ENCODE measurements at regions not wholly inside any gene's neighbourhood (a gene's known extent, or its start where the extent isn't known, plus 50 kb on each side); places are given as distances from the start of the nearest gene placed in this dataset.

- no peak for DNase-seq (ENCODE audit: low read depth, low spot score)
These were observed 82.6 kb upstream of the ARHGAP5 start for GRCh38 chr14:31994391-31995033.

- DNase-seq (ENCODE audit: low read depth, low spot score), result no peak
These were observed 73.5 kb upstream of the ARHGAP5 start for GRCh38 chr14:32003585-32003984.

DNA sequence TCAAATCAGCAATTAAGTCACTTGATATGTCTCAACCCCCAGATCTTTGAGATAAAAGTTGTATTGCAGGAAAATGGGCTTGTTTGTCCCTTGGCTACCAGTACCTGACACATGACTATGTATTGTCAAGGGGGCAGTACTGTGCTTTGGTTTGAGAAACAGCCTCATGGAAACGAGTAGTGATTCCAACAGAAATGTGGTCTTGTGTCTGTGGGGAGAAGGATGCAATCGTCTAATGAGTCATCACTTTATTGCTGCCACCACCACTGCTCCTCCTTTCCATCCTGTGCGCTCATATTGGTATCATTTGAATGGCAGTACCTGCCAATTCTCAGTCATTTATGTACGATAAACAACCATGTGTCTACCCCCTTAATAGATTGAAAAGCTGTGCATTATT lies 72.8 kb upstream of the ARHGAP5 start:
- no peak for DNase-seq (ENCODE audit: low read depth, low spot score)

DNA sequence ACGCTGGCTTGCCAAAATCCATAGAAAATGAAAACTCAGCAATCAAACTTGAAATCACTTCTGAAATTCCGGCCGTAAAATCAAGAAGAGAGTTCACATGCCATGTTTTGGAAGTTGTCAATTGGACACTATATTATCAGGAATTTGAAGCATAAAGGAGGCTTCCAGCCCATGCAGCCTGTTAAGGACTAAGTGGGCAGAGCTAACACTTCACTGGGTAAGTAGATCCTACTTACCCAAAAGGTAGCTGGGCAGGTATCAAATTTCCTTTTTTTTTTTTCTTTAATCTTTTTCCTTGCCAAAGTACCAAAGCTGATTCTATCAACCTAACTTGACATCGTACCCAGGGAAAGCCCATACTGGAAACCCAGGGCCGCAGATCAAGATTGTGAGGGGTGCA lies 71.5 kb upstream of the ARHGAP5 start:
- DNase-seq (ENCODE audit: low read depth, low spot score), result no peak

GRCh38 chr14:32006263-32007110 lies 70.6 kb upstream of the ARHGAP5 start:
- DNase-seq (ENCODE audit: low read depth, low spot score), result no peak

- no peak for DNase-seq (ENCODE audit: low read depth, low spot score)
These were observed 69.2 kb upstream of the ARHGAP5 start for GRCh38 chr14:32007755-32008362.

DNA sequence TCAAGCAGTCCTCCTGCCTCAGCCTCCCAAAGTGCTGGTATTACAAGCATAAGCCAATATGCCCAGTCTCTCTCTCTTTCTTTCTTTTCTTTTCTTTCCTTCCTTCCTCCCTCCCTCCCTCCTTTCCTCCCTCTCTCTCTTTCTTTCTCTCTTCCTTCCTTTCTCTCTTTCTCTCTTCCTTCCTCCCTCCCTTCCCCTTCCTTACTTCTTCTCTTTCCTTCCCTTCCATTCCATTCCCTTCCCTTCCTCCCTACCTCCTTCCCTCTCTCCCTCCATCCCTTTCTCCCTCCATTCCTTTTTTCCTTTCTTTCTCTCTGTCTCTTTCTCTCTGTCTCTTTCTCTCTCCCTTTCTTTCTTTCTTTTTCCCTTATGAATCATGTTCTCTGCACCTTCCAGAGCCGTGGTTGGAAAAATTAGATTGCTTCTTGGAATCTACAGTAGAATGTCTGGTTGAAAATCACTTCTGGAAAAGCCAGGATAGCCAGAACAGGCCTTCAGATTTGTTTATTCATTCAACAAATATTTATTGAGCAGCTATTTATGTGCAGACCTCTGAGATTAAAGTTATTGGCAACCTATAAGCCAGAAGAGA lies 68.4 kb upstream of the ARHGAP5 start:
- DNase-seq (ENCODE audit: low read depth, low spot score), result no peak

- no peak for DNase-seq (ENCODE audit: low read depth, low spot score)
These were observed 67.7 kb upstream of the ARHGAP5 start for GRCh38 chr14:32009221-32009975.

GRCh38 chr14:32009976-32010581 lies 67.0 kb upstream of the ARHGAP5 start:
- no peak for DNase-seq (ENCODE audit: low read depth, low spot score)

GRCh38 chr14:32010604-32011125 lies 66.4 kb upstream of the ARHGAP5 start:
- no peak for DNase-seq (ENCODE audit: low read depth, low spot score)

- no peak for DNase-seq (ENCODE audit: low read depth, low spot score)
These were observed 65.9 kb upstream of the ARHGAP5 start for GRCh38 chr14:32011225-32011624.

DNA sequence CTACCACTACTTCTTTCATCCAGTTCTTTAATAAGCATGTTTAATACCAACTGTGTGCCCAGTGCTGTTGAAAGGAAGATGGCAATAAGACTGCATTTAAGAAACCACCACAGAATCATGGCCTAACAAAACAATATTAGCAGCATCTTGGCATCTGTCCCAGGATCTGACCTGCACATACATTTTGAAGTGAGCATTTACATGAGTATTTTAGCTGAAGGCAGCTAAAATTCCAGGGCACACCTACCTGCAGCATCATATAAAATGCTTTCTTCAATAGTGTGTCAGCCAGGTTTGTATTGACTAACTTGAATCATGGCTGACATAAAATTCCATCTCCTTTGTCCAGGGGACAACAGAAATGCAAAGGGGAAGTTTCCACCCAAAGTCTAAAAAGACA lies 65.0 kb upstream of the ARHGAP5 start:
- no peak for DNase-seq (ENCODE audit: low read depth, low spot score)

DNA sequence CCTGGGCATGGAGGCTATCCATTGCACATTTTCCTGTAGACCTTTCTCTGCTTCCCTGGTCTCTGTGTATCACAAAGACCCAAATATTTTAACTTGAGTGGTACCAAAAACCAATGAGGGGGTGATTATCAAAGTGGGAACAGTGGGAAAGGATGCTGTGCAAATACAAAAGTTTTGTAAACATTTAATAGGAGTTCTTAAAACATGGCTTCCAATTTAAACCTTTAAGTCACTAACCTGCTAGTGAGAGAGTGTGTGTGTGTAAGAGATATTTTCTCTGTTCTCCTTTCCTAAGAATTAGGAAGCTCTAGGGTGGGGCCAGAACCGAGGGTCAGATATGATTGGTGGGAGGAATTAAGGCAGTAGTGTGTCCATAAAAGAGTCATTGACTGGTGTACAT lies 64.5 kb upstream of the ARHGAP5 start:
- no peak for DNase-seq (ENCODE audit: low read depth, low spot score)

GRCh38 chr14:32013083-32013482 lies 64.0 kb upstream of the ARHGAP5 start:
- no peak for DNase-seq (ENCODE audit: low read depth, low spot score)

DNA sequence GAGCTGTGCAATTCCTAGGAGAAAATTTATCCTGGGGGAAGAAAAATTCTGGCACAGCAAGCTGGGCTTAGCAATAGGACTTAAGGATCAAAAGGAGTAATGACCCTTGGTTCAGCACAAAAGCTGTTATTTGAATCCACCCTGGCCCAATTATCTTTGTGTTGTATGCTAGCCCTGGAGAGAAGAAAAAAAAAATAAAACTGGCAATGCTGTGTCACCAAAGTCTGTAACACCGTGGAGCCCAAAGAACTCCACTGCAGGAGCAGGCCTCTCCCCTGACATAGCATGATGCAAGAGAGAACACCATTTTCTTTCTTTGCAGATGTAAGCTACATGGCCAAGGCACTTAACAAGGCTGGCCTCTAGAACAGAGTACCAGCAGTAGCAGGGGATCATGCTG lies 63.0 kb upstream of the ARHGAP5 start:
- no peak for DNase-seq (ENCODE audit: low read depth, low spot score)

DNA sequence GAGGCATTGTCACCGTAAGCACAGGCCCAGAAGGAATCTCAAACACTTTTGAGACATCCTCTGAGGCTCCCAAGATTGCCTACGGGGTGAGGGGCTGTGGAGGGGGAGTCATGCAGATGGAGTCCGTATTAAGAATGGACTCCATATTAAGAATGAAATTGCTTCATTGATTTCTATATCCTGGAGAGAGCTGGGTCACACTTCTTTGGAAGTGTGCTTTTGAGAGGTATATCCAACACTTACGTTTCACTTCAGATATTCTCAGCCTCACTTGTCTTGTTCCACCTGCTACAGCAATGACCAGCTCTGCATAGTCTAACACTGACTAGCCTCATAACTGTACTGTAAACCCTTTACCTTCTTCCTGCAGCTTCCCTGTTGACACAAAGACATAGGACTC lies 62.6 kb upstream of the ARHGAP5 start:
- no peak for DNase-seq (ENCODE audit: low read depth, low spot score)

DNA sequence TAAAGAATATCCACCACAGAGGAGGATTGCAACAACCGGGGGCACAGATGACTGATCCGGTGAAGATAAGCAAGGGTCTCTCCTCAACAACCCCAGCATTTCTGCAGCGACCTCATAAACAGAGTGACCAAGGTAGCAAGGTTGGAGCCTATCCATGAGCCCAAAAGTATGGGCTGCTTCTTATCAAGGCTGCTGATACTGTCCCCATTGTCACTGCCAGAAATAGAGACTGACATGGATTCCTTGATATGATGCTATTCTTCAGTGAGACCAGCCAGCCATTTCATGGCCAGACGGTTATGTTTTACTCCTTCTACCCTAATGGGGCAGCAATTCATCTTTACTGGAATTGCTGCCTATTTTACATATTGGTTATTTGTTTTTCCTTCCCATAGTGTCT lies 61.9 kb upstream of the ARHGAP5 start:
- DNase-seq (ENCODE audit: low read depth, low spot score), result no peak

- no peak for DNase-seq (ENCODE audit: low read depth, low spot score)
These were observed 59.5 kb upstream of the ARHGAP5 start for GRCh38 chr14:32017587-32017986.

DNA sequence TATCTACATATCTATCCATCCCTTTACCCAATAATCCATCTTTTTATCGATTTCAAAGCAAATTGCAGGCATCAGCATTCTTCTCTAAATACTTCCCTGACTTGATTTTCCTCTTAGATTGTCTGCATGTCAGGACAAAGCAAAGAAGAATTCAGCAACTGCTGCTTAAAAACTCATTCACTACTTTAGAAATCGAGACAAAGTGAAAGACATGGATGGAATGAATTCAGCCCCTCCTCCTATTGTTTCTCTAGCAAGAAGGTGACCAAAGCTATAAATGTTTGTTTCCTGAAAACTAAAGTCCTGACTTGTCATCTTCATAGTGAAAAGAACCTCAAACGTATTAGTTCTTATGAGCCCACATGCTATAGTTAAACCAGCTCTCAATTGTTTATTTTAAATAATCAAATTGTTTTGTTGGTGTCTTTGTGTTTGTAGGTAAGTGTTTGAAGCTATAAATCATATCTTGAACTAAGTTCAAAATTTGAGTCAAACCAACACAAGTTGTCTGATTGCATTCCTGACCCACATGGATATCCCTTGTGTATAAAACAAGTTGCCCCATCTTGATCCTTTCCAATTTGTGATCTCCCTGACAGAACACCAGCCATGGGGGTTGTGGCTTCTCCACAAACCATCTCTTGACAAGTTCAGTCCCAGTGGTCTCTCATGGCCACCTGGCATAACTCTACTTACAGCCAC lies 58.6 kb upstream of the ARHGAP5 start:
- DNase-seq (ENCODE audit: low read depth, low spot score), result no peak

- DNase-seq (ENCODE audit: low read depth, low spot score), result no peak
These were observed 57.8 kb upstream of the ARHGAP5 start for GRCh38 chr14:32019276-32019675.
